ENCODE measurements at regions not wholly inside any gene's neighbourhood (a gene's known extent, or its start where the extent isn't known, plus 50 kb on each side); places are given as distances from the start of the nearest gene placed in this dataset.

DNA sequence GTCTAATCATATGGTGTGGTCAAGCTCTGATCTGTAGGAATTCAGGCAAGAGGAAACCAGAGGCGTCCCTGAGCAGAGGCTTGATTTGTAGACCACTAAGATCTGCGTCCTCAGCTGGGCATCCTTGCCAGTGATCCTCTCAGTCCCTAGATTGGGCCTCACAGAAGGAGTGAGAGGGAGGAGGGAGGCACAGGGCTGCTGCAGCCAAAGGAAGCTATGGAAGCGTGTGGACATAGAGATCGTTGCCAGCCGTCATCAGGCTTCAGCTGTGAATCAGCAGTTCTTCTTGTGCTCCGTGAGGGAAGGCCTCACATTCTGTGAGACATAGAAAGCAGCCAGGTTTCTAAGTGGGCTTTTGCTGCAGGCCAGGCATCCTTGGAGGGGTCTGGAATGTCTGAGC is 254.6 kb upstream of the KIRREL3 start:
- no peak for ATAC-seq

DNA sequence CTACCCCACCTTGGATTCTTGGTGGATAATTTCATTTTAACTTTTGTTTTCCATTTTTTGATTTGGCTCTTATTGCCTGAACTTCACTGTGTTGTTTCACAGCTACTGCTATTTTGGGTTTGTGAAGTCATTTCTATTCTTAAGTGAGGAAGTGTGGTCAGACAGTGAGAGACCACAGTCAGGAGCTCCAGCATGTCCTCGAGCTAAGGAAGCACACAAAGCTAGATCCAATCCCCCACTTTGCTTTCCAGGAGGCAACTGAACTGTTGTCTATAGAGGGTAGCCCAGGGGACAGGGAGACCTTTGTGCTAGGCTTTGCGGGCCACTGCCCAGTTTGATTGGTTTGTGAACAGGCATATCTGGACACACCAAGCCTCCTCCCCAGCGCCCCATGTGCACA is 251.8 kb upstream of the KIRREL3 start:
- ATAC-seq, result no peak

DNA sequence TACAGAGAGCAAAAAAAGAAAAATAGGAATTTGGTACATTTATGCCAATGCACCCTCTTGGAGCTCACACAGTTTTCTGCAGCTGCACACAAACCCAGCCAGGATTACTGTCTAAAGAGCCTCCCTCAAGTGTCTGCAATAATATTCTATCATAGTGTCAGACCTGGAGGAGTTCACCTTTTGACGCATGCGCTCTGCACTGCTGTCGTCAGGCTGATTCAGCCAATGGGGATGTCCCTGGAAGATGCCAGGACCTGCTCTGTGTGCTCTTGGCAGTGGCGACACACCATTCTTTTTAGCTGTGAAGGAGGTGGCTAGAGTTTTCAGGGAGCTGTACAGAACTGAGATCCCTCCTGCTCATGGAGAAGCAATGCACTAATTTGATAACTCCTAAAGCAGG is 249.0 kb upstream of the KIRREL3 start:
- ATAC-seq, result no peak

DNA sequence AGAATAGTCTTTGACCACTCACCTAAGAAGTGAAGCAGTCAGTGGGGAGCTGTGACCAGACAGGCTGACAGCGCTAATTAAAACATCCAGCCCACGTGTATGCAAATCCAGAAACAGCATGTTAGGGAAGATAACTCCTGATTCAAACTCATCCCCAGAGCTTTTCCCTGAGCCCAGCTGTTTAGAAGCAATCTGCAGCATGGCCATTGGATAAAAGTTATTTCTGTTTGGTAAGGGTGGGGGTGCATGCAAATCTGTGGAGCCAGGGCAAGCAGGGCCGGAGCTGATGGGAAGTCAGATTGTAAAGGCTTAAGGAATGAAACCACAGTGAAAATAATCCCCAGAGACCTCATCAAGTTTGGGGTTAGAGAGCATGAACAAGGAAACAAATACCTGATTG is 247.9 kb upstream of the KIRREL3 start:
- no peak for ATAC-seq

DNA sequence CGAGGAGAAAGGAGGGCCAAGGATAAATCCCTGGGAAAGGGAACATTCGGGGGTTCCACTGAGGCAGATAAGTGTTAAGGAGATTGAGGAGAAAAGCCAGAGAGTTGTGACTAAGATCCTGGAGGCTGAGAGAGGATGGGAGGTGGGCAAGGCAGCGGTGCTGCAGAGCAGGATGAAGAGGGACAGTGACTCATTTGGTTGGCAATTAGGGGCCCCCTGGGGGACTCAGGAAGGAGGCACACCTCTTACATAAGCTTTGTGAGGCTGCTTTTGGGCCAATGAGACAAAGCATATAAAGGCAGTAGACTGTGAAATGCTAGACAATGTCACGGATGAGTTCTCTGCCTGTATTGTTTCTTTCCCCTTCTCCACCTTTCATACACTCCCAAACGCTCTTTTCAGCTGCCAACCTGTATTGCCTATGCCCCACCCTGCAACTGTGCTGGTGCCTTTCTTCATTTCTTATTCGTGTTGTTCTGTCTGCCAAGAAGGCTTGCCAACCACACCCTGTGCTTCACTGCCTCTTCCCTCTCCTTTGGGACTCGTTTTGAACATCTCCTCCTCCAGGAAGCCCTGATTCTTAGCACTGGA is 246.8 kb upstream of the KIRREL3 start:
- no peak for ATAC-seq

DNA sequence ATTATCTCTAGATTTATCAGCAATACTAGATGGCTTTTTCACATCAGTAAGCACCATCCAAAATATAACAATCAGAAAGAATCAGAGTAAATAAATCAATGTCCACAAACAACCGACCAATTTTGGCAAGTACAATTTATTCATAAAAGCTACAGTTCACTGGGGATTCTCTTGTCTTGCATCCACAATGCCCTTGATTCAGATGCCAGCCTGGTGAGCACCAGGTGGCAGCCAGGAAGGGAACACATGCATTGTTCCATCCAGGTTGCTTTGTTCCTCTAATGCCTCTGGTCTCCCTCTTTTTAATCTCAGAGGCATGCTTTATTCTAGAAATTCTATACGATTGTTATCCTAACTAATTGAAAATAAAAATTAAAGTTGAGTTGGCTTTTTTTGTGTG is 242.1 kb upstream of the KIRREL3 start:
- ATAC-seq, result no peak

DNA sequence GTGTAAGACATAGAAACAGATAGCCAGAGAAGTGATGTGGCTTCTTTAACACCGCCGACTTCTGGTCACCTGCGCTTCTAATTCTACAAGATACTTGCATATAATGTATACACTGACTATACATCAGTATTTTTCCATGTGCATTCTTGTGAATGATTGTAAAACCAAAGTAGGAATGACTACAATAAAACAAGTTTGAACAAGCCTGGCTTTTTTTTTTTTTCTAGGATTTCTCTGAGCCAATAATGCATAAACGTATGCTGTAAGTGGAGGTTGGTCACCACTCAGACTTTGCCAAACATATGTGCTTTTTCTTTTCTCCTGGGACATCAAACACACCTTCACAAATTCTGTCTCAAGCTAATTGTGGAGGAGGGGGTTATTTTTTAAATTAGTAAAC is 237.8 kb upstream of the KIRREL3 start:
- ATAC-seq, result no peak

DNA sequence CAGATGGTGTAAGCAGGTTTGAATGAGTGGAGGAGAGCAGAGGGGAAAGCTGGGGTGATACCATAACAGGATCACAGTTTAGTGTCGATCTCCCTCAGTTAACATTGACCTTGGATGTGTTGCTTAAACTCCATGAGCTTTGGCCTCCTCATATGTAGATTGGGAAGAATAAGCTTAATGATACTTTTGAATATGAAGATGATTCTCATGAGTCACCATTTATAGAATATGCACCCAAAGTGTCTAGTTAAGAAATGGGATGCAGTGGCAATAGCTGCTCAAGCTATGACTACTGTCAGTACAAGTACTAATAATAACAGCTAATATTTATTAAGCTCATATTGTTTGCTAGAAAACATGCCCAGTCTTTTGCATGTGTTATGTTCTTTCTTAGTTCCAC is 236.2 kb upstream of the KIRREL3 start:
- ATAC-seq, result no peak

DNA sequence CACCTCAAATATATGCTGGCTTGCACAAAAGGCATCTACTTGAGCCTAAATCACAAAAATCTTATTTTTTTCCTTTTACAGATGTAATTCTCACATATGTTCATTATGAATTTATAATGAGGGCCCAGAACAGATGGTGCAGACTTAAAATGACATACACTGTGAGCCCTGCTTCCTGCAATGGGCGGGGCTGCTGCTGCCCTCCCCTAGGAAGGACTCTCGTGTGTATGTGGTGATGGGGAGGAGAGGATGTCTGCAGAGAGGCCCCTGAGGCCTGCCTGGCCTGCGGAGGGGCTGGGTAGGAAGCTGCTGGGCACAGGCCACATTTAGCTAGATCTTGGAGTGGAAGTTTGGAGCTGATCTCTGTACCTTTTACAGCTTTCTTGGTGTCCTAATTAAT is 233.4 kb upstream of the KIRREL3 start:
- no peak for ATAC-seq

DNA sequence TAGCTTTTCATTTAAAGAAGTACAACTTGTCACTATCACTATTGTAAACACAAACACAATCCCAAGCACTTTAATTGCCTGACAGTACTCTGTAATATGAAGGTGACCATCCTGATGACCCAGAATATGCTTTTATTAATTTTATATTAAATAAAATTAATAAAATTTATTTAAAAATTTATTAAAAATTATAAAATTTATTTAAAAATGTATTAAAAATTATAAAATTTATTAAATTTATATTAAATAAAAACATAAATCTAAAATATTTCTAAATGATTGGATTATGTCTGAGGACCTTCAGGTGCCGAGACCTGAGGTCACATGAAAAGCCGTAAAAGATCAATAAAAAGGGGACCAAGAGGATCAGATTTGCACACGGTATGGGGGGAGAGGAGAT is 229.8 kb upstream of the KIRREL3 start:
- ATAC-seq, result no peak

DNA sequence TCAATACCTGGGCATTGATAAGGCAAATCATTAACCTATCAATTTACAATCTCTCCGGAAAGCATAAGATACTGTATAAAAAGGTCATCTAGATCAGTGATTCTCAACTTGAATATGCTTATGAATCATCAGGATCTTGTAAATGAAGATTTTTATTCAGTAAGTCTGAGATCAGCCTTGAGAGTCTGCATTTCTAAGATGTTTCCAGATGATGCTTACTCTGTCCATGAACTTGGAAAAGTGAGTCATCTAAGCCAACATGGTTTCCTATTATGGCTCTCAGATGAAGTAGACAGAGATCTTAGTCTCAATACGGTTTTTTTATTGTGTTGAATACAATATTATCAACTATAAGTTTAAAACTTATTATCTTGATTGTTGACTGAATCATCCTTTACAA is 226.4 kb upstream of the KIRREL3 start:
- no peak for ATAC-seq

DNA sequence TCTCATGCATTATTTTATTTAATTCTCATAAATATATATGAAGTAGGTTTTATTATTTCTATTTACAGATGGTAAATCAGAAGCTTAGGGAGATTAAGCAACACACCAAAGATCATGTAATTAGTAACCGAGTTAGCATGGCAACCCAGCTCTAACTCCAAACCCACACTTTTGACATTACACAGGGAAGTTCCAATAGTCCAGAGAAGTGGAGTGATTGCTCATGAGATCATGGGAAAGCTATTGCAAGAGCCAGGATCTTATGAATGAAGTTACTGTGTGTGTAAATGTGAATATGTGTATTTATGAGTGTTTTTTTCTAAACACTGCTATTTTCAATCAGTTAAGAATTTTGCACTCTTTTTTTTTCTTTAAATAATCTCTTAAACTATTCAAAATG is 225.8 kb upstream of the KIRREL3 start:
- no peak for ATAC-seq

DNA sequence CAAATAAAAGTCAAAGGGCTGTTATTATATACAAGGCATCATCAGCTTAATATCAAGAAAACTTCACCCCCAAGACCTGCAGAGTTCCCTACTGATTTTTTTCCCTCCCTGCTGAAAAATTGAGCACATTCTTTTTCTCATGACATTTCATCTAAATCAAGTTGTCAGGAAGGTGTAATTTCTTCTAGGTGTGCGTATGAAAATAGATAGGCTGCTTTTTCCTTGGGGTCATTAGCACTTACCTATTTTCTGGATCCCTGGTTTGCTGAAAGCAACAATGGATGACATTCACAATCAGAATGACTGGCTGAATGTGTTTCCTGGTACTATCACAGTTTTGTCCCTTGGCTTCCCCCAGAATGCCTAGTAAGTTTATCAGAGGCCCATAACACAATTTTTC is 225.0 kb upstream of the KIRREL3 start:
- no peak for ATAC-seq

DNA sequence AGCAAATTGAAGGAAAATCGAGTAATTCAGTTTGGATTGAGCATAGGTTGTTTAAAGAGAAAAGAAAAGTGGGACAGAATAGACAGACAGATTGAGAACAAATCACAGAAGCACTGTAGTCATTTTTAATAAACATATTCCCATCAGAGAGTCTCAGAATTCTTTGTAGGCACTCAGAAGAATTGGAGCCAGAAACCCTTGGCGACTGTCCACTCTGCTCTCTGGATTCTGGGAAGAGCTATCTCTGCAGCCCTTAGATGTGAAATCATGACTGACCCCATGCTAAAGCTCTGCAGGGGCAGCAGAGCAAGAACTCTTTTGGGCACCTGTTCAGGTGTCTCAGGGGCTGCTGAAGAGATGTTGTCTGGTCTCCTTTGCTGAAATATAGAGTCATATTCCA is 223.7 kb upstream of the KIRREL3 start:
- no peak for ATAC-seq

DNA sequence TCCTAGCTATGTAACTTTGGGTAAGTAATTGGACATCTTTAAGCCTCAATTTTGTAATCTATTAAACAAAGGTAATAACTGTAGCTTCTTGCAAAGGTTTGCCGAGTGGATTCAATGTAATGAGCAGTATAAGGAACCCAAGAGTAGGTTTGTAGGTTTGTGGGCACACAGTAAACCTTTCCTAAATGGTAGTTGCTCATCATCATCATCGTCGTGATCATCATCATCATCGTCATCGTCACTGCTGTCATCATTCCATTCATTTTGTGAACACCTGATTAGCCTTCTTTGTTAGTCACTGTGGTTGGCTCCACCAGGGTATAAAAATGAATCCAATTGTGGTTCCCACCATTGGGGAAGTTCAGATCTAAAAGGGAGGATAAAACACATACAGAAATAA is 223.1 kb upstream of the KIRREL3 start:
- no peak for ATAC-seq

DNA sequence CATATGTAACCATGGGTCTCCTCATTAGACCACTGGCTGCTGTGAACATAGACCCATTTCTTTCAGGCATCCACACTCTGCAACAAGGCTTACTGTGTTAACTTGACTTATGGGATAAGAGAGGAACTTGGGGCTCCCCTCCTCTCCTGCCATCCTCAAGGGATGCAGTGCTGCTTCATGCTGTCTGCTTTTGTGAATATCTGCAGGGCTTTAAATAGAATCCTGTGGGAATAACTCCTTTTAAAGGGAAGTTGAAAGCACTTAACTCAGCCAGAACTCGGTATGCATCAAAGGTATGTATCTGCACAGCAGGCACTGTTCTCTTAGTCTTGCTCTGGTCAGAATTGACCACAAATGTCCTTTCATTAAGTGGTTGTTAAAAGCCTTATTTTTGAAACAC is 222.5 kb upstream of the KIRREL3 start:
- ATAC-seq, result no peak

DNA sequence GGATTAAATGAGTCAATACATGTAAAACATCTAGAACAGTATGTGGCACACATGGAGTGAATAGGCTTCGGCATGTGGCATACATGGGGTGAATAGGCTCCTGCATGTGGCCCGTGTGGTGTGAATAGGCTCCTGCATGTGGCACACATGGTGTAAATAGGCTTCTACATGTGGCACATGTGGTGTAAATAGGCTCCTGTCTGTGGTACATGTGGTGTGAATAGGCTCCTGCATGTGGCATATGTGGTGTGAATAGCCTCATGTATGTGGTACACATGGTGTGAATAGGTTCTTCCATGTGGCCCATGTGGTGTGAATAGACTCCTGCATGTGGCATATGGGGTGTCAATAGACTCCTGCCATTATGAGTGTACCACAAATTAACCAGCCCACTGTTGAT is 219.1 kb upstream of the KIRREL3 start:
- no peak for ATAC-seq

DNA sequence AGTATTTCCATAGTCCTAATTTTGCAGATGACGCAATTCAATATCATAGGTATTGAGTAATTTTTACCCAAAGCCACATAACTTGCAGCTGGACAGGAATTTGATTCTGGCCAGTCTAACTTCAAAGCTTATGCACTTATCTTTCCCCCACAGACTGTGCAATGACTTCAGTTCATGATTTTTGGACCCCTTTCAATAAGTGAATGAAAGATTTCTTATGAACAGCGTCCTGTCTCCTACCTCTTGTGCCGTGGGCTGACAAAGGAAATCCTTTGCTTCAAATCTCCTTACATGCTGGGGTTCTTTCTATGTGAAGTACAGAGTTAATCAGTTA is 217.7 kb upstream of the KIRREL3 start:
- no peak for ATAC-seq

DNA sequence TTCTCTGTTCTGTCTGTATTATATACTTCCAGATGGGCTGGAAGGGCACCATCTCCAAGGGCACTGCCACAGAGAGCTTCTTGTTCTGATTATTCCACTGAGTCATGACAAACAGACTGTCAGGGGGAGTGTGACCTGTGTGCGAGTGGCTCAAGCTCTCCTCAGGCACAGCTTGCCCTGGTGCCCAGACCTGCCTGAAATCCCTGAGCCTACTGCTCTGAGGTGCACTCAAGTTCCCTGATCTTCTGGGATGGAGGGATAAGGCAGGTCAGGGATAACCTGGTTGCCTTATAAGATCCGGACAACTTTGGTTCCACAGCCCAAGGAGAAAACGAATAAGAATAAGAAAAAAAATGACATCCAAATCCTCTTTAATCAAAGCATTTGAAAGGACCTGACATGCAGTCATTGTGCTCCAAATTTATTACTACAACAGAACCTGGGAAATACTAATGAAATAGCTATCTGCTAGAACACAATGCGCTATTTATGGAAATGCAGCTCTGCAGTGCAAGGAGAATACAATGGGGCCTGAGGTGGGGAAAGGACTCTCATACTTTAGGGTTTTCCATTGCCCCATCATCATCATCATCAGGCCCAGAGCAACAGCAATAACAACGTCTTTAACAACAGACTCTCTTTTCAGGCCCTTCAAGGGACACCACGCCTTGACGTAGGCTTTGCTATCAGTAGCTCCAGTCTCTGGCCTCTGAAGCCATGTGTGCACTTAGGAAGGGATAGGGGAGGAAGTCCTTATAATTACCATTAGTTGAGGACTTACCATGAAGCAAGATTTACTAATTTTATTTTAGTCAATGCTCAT is 217.1 kb upstream of the KIRREL3 start:
- no peak for ATAC-seq

DNA sequence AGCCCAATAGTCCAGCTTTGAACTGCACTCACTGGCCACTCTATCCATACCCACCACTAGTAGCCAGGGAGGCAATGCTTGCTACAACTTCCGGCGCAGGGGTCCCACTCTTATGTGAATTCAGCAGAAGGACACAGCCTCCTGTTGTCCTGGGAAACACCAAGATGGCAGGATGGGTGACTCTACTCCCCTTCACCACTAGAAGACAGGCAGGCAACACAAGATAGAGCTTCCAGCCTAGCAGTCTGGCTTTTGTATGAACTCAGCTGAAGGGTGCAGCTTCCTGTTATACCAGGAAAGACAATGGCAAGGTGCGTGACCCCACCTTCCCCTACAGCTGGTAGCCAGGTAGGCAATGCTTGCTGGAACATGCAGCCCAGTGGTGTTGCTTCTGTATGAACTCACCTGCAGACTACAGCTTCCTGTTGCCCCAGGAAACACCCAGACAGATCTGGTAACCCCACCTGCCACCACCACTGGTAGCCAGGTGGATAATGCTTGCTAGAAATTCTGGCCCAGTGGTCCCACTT is 205.2 kb upstream of the KIRREL3 start:
- ATAC-seq, result no peak

DNA sequence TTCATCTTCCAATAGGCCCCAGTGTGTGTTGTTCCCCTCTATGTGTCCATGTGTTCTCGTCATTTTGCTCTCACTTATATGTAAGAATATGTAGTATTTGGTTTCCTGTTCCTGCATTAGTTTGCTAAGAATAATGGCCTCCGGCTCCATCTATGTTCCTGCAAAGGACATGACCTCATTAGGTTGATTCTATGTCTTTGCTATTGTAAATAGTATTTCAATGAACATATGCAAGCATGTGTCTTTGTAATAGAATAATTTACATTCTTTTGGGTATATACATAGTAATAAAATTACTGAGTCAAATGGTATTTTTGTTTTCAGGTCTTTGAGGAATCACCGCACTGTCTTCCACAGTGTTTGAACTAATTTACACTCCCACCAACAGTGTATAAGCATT is 202.9 kb upstream of the KIRREL3 start:
- no peak for ATAC-seq

DNA sequence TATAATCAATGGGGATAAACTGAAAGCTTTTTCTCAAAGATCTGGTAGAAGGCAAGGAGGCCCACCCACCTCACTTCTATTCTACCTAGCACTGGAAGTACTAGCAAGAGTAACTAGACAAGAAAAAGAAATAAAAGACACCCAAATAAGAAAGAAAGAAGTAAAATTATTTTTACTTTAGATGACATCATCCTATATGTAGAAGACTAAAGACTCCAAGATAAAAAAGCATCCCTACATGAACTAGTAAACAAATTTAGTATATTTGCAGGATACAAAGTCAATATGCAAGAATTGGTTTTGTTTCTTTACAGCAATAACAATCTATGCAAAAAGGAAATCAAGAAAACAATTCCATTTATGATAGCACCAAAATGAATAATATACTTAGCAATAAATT is 201.5 kb upstream of the KIRREL3 start:
- no peak for ATAC-seq

DNA sequence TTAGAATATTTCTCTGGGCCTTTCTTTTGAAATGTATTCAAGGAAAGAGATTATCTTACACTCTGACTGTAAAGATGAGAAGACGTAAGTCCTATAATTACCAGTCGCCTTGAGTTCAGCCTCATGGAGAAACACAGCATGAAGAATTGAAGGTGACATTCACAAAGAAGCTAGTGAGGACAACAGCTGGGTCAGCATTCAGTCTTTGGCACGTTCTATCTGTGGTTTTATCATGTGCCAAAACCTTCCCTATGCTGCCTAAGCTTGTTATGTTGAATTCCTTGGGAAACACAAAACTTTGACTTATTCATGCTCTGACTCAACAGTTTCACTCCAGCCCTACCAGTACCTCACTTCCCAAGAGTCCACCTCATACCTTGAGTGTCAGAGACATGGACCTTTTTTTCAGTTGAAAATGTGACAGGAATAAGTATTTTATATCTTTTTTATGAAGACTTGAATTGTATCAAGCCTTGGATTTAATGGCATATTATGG is 198.8 kb upstream of the KIRREL3 start:
- ATAC-seq, result no peak

DNA sequence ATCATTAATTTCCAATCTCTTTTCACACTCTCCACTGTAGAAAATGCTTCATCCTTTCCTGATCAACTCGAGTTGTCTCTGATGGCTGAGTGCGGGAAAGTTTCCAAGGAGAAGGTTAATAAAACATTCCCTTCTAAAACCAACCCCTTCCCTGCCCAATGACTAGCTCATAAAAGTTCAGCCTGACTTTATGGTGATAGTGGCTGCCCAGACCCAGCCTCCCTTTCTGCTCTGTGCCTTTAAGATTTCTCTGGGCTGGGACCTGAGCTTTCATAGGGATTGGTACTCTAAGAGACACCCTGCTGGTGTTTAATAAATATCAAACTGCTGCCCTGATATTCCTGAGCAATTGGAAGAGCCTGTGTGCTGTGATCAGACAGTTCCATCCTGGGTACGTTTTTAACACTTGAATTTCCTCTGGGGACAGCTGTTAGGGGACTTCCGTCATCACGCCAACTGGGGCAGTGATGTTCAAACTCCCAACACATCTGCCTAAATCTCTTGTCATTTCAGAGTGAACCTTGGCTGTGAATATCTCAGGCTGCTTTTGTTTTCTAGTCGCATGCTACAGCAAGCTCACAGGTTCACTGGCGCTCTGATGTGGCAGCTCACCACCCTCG is 195.0 kb upstream of the KIRREL3 start:
- ATAC-seq, result no peak
